ENCODE measurements at regions not wholly inside any gene's neighbourhood (a gene's known extent, or its start where the extent isn't known, plus 50 kb on each side); places are given as distances from the start of the nearest gene placed in this dataset.

- Histone ChIP-seq H3K27me3 (replicated peaks; ENCODE audit: insufficient read depth) (no peaks in the 10 kb centered on the region), H3K9me3 (no peaks in the 10 kb centered on the region), H3K4me1 (ENCODE audit: control insufficient read depth in 1 of 2, low read depth in 2 of 2) (no peaks in the 10 kb centered on the region), H3K36me3 (no peaks in the 10 kb centered on the region), H3K27ac (no peak overlapping the region), H3K4me3 (no peak overlapping the region)
- no peak for TF ChIP-seq CTCF (IDR thresholded peaks at IDR 0.05)
- ATAC-seq (ENCODE audit: insufficient number of reproducible peaks, low FRiP score, low read depth) (no peak), DNase-seq (ENCODE audit: low spot score) (no peak)
These were observed 209.7 kb upstream of the TUT7 start for GRCh38 chr9:86563936-86564335.

- no peak for TF ChIP-seq CTCF (IDR thresholded peaks at IDR 0.05)
- no peak for ATAC-seq (ENCODE audit: insufficient number of reproducible peaks, low FRiP score, low read depth)
- no peak overlapping the region for H3K27ac ChIP-seq
These were observed 209.1 kb upstream of the TUT7 start for GRCh38 chr9:86563350-86563749.

GRCh38 chr9:86562691-86563090 is 208.5 kb upstream of the TUT7 start:
- no peak overlapping the region for H3K27ac ChIP-seq
- no peak for DNase-seq (ENCODE audit: low spot score)
- no peak for TF ChIP-seq CTCF (IDR thresholded peaks at IDR 0.05)
- no peaks in the 10 kb centered on the region for H3K36me3 ChIP-seq
- H3K4me3 ChIP-seq, result no peak overlapping the region
- no peaks in the 10 kb centered on the region for H3K27me3 ChIP-seq (replicated peaks; ENCODE audit: insufficient read depth)
- no peak for ATAC-seq (ENCODE audit: insufficient number of reproducible peaks, low FRiP score, low read depth)
- no peaks in the 10 kb centered on the region for H3K9me3 ChIP-seq
- no peaks in the 10 kb centered on the region for H3K4me1 ChIP-seq (ENCODE audit: control insufficient read depth in 1 of 2, low read depth in 2 of 2)

More at GRCh38 chr9:86563350-86563749, 209.1 kb upstream of the TUT7 start:
- Histone ChIP-seq H3K27me3 (replicated peaks; ENCODE audit: insufficient read depth) (no peaks in the 10 kb centered on the region), H3K36me3 (no peaks in the 10 kb centered on the region), H3K9me3 (no peaks in the 10 kb centered on the region), H3K4me3 (no peak overlapping the region), H3K4me1 (ENCODE audit: control insufficient read depth in 1 of 2, low read depth in 2 of 2) (no peaks in the 10 kb centered on the region)
- DNase-seq (ENCODE audit: low spot score), result no peak

GRCh38 chr9:86557918-86558317 is 203.7 kb upstream of the TUT7 start:
- DNase-seq (ENCODE audit: low spot score) (no peak), ATAC-seq (ENCODE audit: insufficient number of reproducible peaks, low FRiP score, low read depth) (no peak)
- Histone ChIP-seq H3K9me3 (no peaks in the 10 kb centered on the region), H3K36me3 (no peaks in the 10 kb centered on the region), H3K27me3 (replicated peaks; ENCODE audit: insufficient read depth) (no peaks in the 10 kb centered on the region), H3K4me3 (no peak overlapping the region), H3K4me1 (ENCODE audit: control insufficient read depth in 1 of 2, low read depth in 2 of 2) (no peaks in the 10 kb centered on the region), H3K27ac (no peak overlapping the region)
- no peak for TF ChIP-seq CTCF (IDR thresholded peaks at IDR 0.05)

GRCh38 chr9:86557063-86557766 is 203.0 kb upstream of the TUT7 start:
- no peak for ATAC-seq (ENCODE audit: insufficient number of reproducible peaks, low FRiP score, low read depth)
- TF ChIP-seq CTCF (IDR thresholded peaks at IDR 0.05), result no peak
- no peak for DNase-seq (ENCODE audit: low spot score)

More at GRCh38 chr9:86557063-86557766, 203.0 kb upstream of the TUT7 start:
- Histone ChIP-seq H3K27ac (no peak overlapping the region), H3K27me3 (replicated peaks; ENCODE audit: insufficient read depth) (no peaks in the 10 kb centered on the region), H3K9me3 (no peaks in the 10 kb centered on the region), H3K4me1 (ENCODE audit: control insufficient read depth in 1 of 2, low read depth in 2 of 2) (no peaks in the 10 kb centered on the region), H3K4me3 (no peak overlapping the region), H3K36me3 (no peaks in the 10 kb centered on the region)

Data from thoracic aorta (tissue), 2 donors.